PC-9 (cell line): ENCODE measurements at regions not wholly inside any gene's neighbourhood (a gene's known extent, or its start where the extent isn't known, plus 50 kb on each side); places are given as distances from the start of the nearest gene placed in this dataset.

Experiments used
- BruUV-seq: library from RNA; stranded (reverse); fragments of 400-500 nt; replicated peaks from 2 replicates; lab custom pipeline; 2021; lab: Mats Ljungman, UMichigan
- CTCF ChIA-PET: fragments of 300-600 bp; sonication (Branson Sonifier 250); formaldehyde crosslinking; loops from one replicate; lab custom pipeline; 2022; ENCODE audit warnings: antibody characterized with exemption; lab: Charles Lee
- POLR2A ChIA-PET: fragments of 300-600 bp; sonication (Branson Sonifier 250); formaldehyde crosslinking; loops from one replicate; lab custom pipeline; 2022; ENCODE audit warnings: antibody characterized with exemption; ENCODE audit not compliant: unreplicated experiment; lab: Charles Lee
- DNase-seq, 2 experiments: peaks; one replicate each; pipeline versions ENCODE4 v3.0.0 to v3.0.0-alpha.2; 2015 to 2022; ENCODE audit warnings: mixed read lengths in 1 of 2
- H2AFZ ChIP-seq: fragments of 200-600 bp; sonication (generic); 2 replicates; pipeline ENCODE4 v1.8.1; 2017; ENCODE audit warnings: antibody characterized with exemption
- H3F3A ChIP-seq: fragments of 200-600 bp; sonication (generic); 2 replicates; pipeline ENCODE4 v1.8.1; 2017; ENCODE audit warnings: antibody characterized with exemption, mild to moderate bottlenecking, low read depth; ENCODE audit not compliant: insufficient read depth
- H3K27ac ChIP-seq: fragments of 200-600 bp; sonication (generic); 2 replicates; pipeline ENCODE4 v1.6.1; 2016; ENCODE audit warnings: mixed run types
- H3K27me3 ChIP-seq: fragments of 200-600 bp; sonication (generic); 2 replicates; pipeline ENCODE4 v1.6.1; 2016; ENCODE audit warnings: low read depth, mixed run types; ENCODE audit not compliant: insufficient read depth
- H3K36me3 ChIP-seq: fragments of 200-600 bp; sonication (generic); 2 replicates; pipeline ENCODE4 v1.6.1; 2016; ENCODE audit warnings: low read depth, mixed run types
- H3K4me1 ChIP-seq: fragments of 200-600 bp; sonication (generic); replicated peaks from 2 replicates; pipeline ENCODE4 v1.6.1; 2016; ENCODE audit warnings: mixed run types; ENCODE audit not compliant: insufficient read depth
- H3K4me2 ChIP-seq: fragments of 200-600 bp; sonication (generic); 2 replicates; pipeline ENCODE4 v1.6.1; 2017; ENCODE audit warnings: mixed run types
- H3K4me3 ChIP-seq: fragments of 200-600 bp; sonication (generic); 2 replicates; pipeline ENCODE4 v1.6.1; 2016; ENCODE audit warnings: mixed run types
- H3K79me2 ChIP-seq: fragments of 200-600 bp; sonication (generic); 2 replicates; pipeline ENCODE4 v1.6.1; 2017; ENCODE audit warnings: low read depth, mixed run types
- H3K9me2 ChIP-seq: fragments of 200-600 bp; sonication (generic); 2 replicates; pipeline ENCODE4 v1.8.1; 2017; ENCODE audit warnings: mild to moderate bottlenecking; ENCODE audit not compliant: insufficient read depth
- H3K9me3 ChIP-seq: fragments of 200-600 bp; sonication (generic); 2 replicates; pipeline ENCODE4 v1.8.1; 2016; ENCODE audit warnings: low read depth; ENCODE audit not compliant: insufficient read depth
- H4K20me1 ChIP-seq: fragments of 200-600 bp; sonication (generic); 2 replicates; pipeline ENCODE4 v1.8.1; 2017; ENCODE audit not compliant: insufficient read depth
- CTCF ChIP-seq: fragments of 200-600 bp; sonication (generic); conservative IDR thresholded peaks from 2 replicates; pipeline ENCODE4 v1.6.1; 2017; ENCODE audit warnings: mixed run types, antibody characterized with exemption, mild to moderate bottlenecking, moderate library complexity
- EZH2 ChIP-seq: fragments of 200-600 bp; sonication (generic); IDR thresholded peaks from 2 replicates; pipeline ENCODE4 v1.8.0; 2017; ENCODE audit warnings: antibody characterized with exemption, low read depth
- intact Hi-C: fragments of 100-400 bp; cut with micrococcal nuclease; formaldehyde crosslinking; loops from one replicate; pipeline ENCODE4 v1.10.0; 2022; ENCODE audit not compliant: unreplicated experiment

GRCh38 chr4:24470666-24471485 lies 113.5 kb downstream of the DHX15 start:
- DNase-seq, result no peak
- POLR2A ChIA-PET, result no interaction called here
- Histone ChIP-seq H3K9me2 (no peaks in the 10 kb centered on the region), H3K27me3 (peaks cover 23% of the 10 kb centered on the region), H4K20me1 (no peaks in the 10 kb centered on the region), H3K9me3 (no peaks in the 10 kb centered on the region), H3K27ac (no peak overlapping the region), H3K4me1 (peaks cover 6% of the 10 kb centered on the region; the same call in 1 of the 2 replicates), H3K79me2 (no peaks in the 10 kb centered on the region), H3K36me3 (no peaks in the 10 kb centered on the region), H3K4me2 (peak overlapping the region; percentile 96), H2AFZ (peak overlapping the region; percentile 67; the same call in 1 of the 2 replicates), H3K4me3 (peak overlapping the region; percentile 59), H3F3A (no peaks in the 10 kb centered on the region)
- intact Hi-C loops, result loop anchor here (5.0 to 10.0 kb wide), 2 partner anchors 324 to 501 kb away; partner anchors contain the start of gene SOD3
- CTCF ChIA-PET, result interaction anchor here (0.5 kb wide), 1 partner anchor 725 kb away, joined by 14 read pairs; no protein-coding TSS in a partner anchor
- BruUV-seq, result no TSS peak
- TF ChIP-seq EZH2, result no peak

- DNase-seq, result no peak
- no peak overlapping the region for H3K4me3 ChIP-seq
- H3K4me1 ChIP-seq, result 0 out of 2 replicates have a peak, but pooled peaks cover 8% of the 10 kb centered on the region
- H3K9me2 ChIP-seq, result no peaks in the 10 kb centered on the region
- no peaks in the 10 kb centered on the region for H3K36me3 ChIP-seq
- intact Hi-C loops, result no loop called here
- POLR2A ChIA-PET, result interaction anchor here (0.5 kb wide), 1 partner anchor 325 kb away, joined by 3 read pairs; no protein-coding TSS in a partner anchor
- no TSS peak for BruUV-seq
- no peak overlapping the region for H2AFZ ChIP-seq
- H3K4me2 ChIP-seq, result no peak overlapping the region
- H4K20me1 ChIP-seq, result no peaks in the 10 kb centered on the region
- no peak overlapping the region for H3K27ac ChIP-seq
- no peak for TF ChIP-seq CTCF
- no peak for TF ChIP-seq EZH2
- H3K27me3 ChIP-seq, result peaks cover 23% of the 10 kb centered on the region
- H3K9me3 ChIP-seq, result no peaks in the 10 kb centered on the region
- CTCF ChIA-PET, result no interaction called here
- H3F3A ChIP-seq, result no peaks in the 10 kb centered on the region
- H3K79me2 ChIP-seq, result no peaks in the 10 kb centered on the region
Observed at GRCh38 chr4:24468071-24468470, 116.3 kb downstream of the DHX15 start.

GRCh38 chr4:24464566-24464965 lies 119.8 kb downstream of the DHX15 start:
- no peak for DNase-seq
- Histone ChIP-seq H4K20me1 (no peaks in the 10 kb centered on the region), H3K36me3 (no peaks in the 10 kb centered on the region), H3F3A (no peaks in the 10 kb centered on the region), H3K4me2 (peak overlapping the region; percentile 34; the same call in 1 of the 2 replicates), H3K4me3 (no peak overlapping the region), H3K27ac (no peak overlapping the region), H3K9me3 (no peaks in the 10 kb centered on the region), H3K27me3 (peaks cover 40% of the 10 kb centered on the region), H3K4me1 (0 out of 2 replicates have a peak, but pooled peaks cover 8% of the 10 kb centered on the region), H3K9me2 (no peaks in the 10 kb centered on the region), H2AFZ (peak overlapping the region; percentile 66; the same call in 1 of the 2 replicates), H3K79me2 (no peaks in the 10 kb centered on the region)
- intact Hi-C loops, result no loop called here
- TF ChIP-seq CTCF (no peak), EZH2 (no peak)
- BruUV-seq, result no TSS peak
- POLR2A ChIA-PET, result no interaction called here
- CTCF ChIA-PET, result no interaction called here
